Effector memory CD8-positive, alpha-beta T cell (primary cell): ENCODE measurements at regions not wholly inside any gene's neighbourhood (a gene's known extent, or its start where the extent isn't known, plus 50 kb on each side); places are given as distances from the start of the nearest gene placed in this dataset.

Experiments
- ATAC-seq: fragments of 150-1000 bp; cut with Tn5 transposase; replicated peaks from 2 replicates; pipeline ENCODE4 v1.10.0; 2021; ENCODE audit warnings: mild to moderate bottlenecking, moderate library complexity
- DNase-seq, 3 experiments: peaks; one replicate each; pipeline ENCODE4 v3.0.0; 2021
- H3K27ac Mint-ChIP-seq, 2 donors: one replicate each; pipeline ENCODE4 v1.8.0; 2022; ENCODE audit warnings: mild to moderate bottlenecking in 2 of 2, mixed read lengths in 2 of 2, moderate library complexity in 2 of 2
- H3K27me3 Mint-ChIP-seq, 2 donors: one replicate each; pipeline ENCODE4 v1.8.0; 2022; ENCODE audit warnings: mixed read lengths in 2 of 2
- H3K36me3 Mint-ChIP-seq: one replicate; pipeline ENCODE4 v1.8.0; 2022; ENCODE audit warnings: mild to moderate bottlenecking, moderate library complexity, mixed read lengths; ENCODE audit not compliant: insufficient read depth
- H3K4me1 Mint-ChIP-seq, 2 donors: one replicate each; pipeline ENCODE4 v1.8.0; 2022; ENCODE audit warnings: low read depth in 2 of 2, mixed read lengths in 2 of 2
- H3K4me3 Mint-ChIP-seq, 2 donors: one replicate each; pipeline ENCODE4 v1.8.0; 2022; ENCODE audit warnings: mild to moderate bottlenecking in 2 of 2, mixed read lengths in 2 of 2, moderate library complexity in 2 of 2
- H3K9me3 Mint-ChIP-seq, 2 donors: one replicate each; pipeline ENCODE4 v1.8.0; 2022; ENCODE audit warnings: mixed read lengths in 2 of 2

GRCh38 chr12:123073962-123074801, 76.7 kb downstream of the PITPNM2 start:
- Mint-ChIP-seq H3K27me3 (no peaks in the 10 kb centered on the region), H3K4me1 (peaks cover 50 to 52% of the 10 kb centered on the region in 2 donors), H3K27ac (peak overlapping the region in 1 of 2 donors; percentile 96), H3K36me3 (peaks cover 6% of the 10 kb centered on the region), H3K9me3 (no peaks in the 10 kb centered on the region), H3K4me3 (peak overlapping the region; percentile 85 to 92)
- no peak for DNase-seq
- no peak for ATAC-seq

GRCh38 chr12:123073292-123073691, 77.6 kb downstream of the PITPNM2 start:
- H3K27ac Mint-ChIP-seq: no peak overlapping the region
- H3K36me3 Mint-ChIP-seq: peaks cover 6% of the 10 kb centered on the region
- ATAC-seq: no peak
- no peaks in the 10 kb centered on the region for H3K9me3 Mint-ChIP-seq
- H3K4me3 Mint-ChIP-seq: peak overlapping the region in 1 of 2 donors; percentile 0
- DNase-seq: no peak
- H3K4me1 Mint-ChIP-seq: peaks cover 50 to 52% of the 10 kb centered on the region in 2 donors
- no peaks in the 10 kb centered on the region for H3K27me3 Mint-ChIP-seq

GRCh38 chr12:123071857-123072256, 79.0 kb downstream of the PITPNM2 start:
- Mint-ChIP-seq H3K27me3 (no peaks in the 10 kb centered on the region), H3K4me1 (peaks cover 42 to 47% of the 10 kb centered on the region in 2 donors), H3K27ac (peak overlapping the region; percentile 29 to 33), H3K4me3 (peak overlapping the region in 1 of 2 donors; percentile 21), H3K36me3 (peaks cover 6% of the 10 kb centered on the region), H3K9me3 (no peaks in the 10 kb centered on the region)
- DNase-seq: no peak
- ATAC-seq: no peak

GRCh38 chr12:123071099-123071800, 79.6 kb downstream of the PITPNM2 start:
- ATAC-seq (no peak), DNase-seq (no peak)
- H3K4me3 Mint-ChIP-seq: peak overlapping the region in 1 of 2 donors; percentile 21
- peak overlapping the region; percentile 33 to 75 for H3K27ac Mint-ChIP-seq
- H3K36me3 Mint-ChIP-seq: peaks cover 4% of the 10 kb centered on the region
- peaks cover 36 to 41% of the 10 kb centered on the region in 2 donors for H3K4me1 Mint-ChIP-seq
- H3K9me3 Mint-ChIP-seq: no peaks in the 10 kb centered on the region
- no peaks in the 10 kb centered on the region for H3K27me3 Mint-ChIP-seq

- DNase-seq (no peak), ATAC-seq (no peak)
- peak overlapping the region in 1 of 2 donors; percentile 75 for H3K27ac Mint-ChIP-seq
- no peaks in the 10 kb centered on the region for H3K9me3 Mint-ChIP-seq
- H3K4me1 Mint-ChIP-seq: peaks cover 34 to 39% of the 10 kb centered on the region in 2 donors
- H3K4me3 Mint-ChIP-seq: no peak overlapping the region
- no peaks in the 10 kb centered on the region for H3K27me3 Mint-ChIP-seq
- no peaks in the 10 kb centered on the region for H3K36me3 Mint-ChIP-seq
Measured at GRCh38 chr12:123070267-123071081, 80.4 kb downstream of the PITPNM2 start.

- Mint-ChIP-seq H3K36me3 (no peaks in the 10 kb centered on the region), H3K27me3 (no peaks in the 10 kb centered on the region), H3K4me1 (peaks cover 31 to 34% of the 10 kb centered on the region in 2 donors), H3K27ac (no peak overlapping the region), H3K4me3 (no peak overlapping the region), H3K9me3 (no peaks in the 10 kb centered on the region)
- DNase-seq (no peak), ATAC-seq (no peak)
Measured at GRCh38 chr12:123069436-123070266, 81.2 kb downstream of the PITPNM2 start.

- Mint-ChIP-seq H3K27me3 (no peaks in the 10 kb centered on the region), H3K36me3 (peaks cover 2% of the 10 kb centered on the region), H3K4me3 (no peak overlapping the region), H3K9me3 (no peaks in the 10 kb centered on the region), H3K4me1 (peaks cover 18 to 24% of the 10 kb centered on the region in 2 donors), H3K27ac (no peak overlapping the region)
- ATAC-seq: peak; percentile 35
- DNase-seq: no peak
Measured at GRCh38 chr12:123067654-123068053, 83.2 kb downstream of the PITPNM2 start.

- Mint-ChIP-seq H3K9me3 (no peaks in the 10 kb centered on the region), H3K27me3 (no peaks in the 10 kb centered on the region), H3K4me1 (peaks cover 10 to 21% of the 10 kb centered on the region in 2 donors), H3K27ac (peak overlapping the region in 1 of 2 donors; percentile 68), H3K4me3 (no peak overlapping the region), H3K36me3 (peaks cover 2% of the 10 kb centered on the region)
- DNase-seq (no peak), ATAC-seq (no peak)
Measured at GRCh38 chr12:123066384-123066710, 84.5 kb downstream of the PITPNM2 start.

- ATAC-seq: no peak
- H3K4me3 Mint-ChIP-seq: no peak overlapping the region
- DNase-seq: no peak
- peak overlapping the region; percentile 27 to 68 for H3K27ac Mint-ChIP-seq
- H3K27me3 Mint-ChIP-seq: no peaks in the 10 kb centered on the region
- peaks cover 10 to 21% of the 10 kb centered on the region in 2 donors for H3K4me1 Mint-ChIP-seq
- H3K36me3 Mint-ChIP-seq: peaks cover 2% of the 10 kb centered on the region
- H3K9me3 Mint-ChIP-seq: no peaks in the 10 kb centered on the region
Measured at GRCh38 chr12:123065676-123066383, 85.1 kb downstream of the PITPNM2 start.

GRCh38 chr12:123064885-123065619, 84.6 kb downstream of the ARL6IP4 start:
- Mint-ChIP-seq H3K27me3 (no peaks in the 10 kb centered on the region), H3K36me3 (peaks cover 2% of the 10 kb centered on the region), H3K27ac (peak overlapping the region; percentile 27 to 68), H3K9me3 (no peaks in the 10 kb centered on the region), H3K4me3 (no peak overlapping the region), H3K4me1 (peaks cover 10 to 17% of the 10 kb centered on the region in 2 donors)
- no peak for ATAC-seq
- no peak for DNase-seq

GRCh38 chr12:123064366-123064765, 83.9 kb downstream of the ARL6IP4 start:
- H3K27me3 Mint-ChIP-seq: no peaks in the 10 kb centered on the region
- DNase-seq (no peak), ATAC-seq (no peak)
- H3K9me3 Mint-ChIP-seq: no peaks in the 10 kb centered on the region
- peaks cover 2% of the 10 kb centered on the region for H3K36me3 Mint-ChIP-seq
- H3K4me3 Mint-ChIP-seq: no peak overlapping the region
- peaks cover 10 to 17% of the 10 kb centered on the region in 2 donors for H3K4me1 Mint-ChIP-seq
- H3K27ac Mint-ChIP-seq: no peak overlapping the region

- Mint-ChIP-seq H3K27me3 (no peaks in the 10 kb centered on the region), H3K36me3 (peaks cover 2% of the 10 kb centered on the region), H3K27ac (peak overlapping the region in 1 of 2 donors; percentile 67), H3K9me3 (no peaks in the 10 kb centered on the region), H3K4me3 (no peak overlapping the region), H3K4me1 (peaks cover 10 to 17% of the 10 kb centered on the region in 2 donors)
- DNase-seq (no peak), ATAC-seq (no peak)
Measured at GRCh38 chr12:123063535-123063934, 83.1 kb downstream of the ARL6IP4 start.
